ENCODE measurements at regions not wholly inside any gene's neighbourhood (a gene's known extent, or its start where the extent isn't known, plus 50 kb on each side); places are given as distances from the start of the nearest gene placed in this dataset.

DNA sequence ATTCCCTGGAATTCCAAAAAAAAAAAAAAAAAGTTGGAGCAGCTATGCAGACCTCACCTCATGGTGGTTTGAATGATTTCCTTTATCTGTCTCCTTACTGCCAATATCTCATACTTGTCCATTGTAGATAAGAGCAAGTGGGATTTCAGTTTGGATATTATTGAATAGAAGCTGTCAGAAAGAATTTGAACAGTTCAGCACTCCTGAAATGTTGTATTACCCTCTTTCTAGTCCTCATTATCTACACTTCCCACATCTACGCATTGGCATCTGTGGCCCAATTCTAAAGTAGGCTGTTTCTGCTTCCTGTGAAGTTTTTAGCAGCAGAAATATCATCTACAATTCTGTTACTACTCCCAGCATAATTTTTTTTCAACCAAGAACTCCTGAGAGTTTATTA, 68.2 kb upstream of the KHDRBS2 start:
- TF ChIP-seq EZH2 (IDR thresholded peaks at IDR 0.05; ENCODE audit: low read depth): no peak
- TF ChIP-seq, protein P1, sequence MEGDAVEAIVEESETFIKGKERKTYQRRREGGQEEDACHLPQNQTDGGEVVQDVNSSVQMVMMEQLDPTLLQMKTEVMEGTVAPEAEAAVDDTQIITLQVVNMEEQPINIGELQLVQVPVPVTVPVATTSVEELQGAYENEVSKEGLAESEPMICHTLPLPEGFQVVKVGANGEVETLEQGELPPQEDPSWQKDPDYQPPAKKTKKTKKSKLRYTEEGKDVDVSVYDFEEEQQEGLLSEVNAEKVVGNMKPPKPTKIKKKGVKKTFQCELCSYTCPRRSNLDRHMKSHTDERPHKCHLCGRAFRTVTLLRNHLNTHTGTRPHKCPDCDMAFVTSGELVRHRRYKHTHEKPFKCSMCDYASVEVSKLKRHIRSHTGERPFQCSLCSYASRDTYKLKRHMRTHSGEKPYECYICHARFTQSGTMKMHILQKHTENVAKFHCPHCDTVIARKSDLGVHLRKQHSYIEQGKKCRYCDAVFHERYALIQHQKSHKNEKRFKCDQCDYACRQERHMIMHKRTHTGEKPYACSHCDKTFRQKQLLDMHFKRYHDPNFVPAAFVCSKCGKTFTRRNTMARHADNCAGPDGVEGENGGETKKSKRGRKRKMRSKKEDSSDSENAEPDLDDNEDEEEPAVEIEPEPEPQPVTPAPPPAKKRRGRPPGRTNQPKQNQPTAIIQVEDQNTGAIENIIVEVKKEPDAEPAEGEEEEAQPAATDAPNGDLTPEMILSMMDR (conservative IDR thresholded peaks at IDR 0.05): no peak
